Left ventricle myocardium inferior (tissue), 1 donor: ENCODE measurements at regions not wholly inside any gene's neighbourhood (a gene's known extent, or its start where the extent isn't known, plus 50 kb on each side); places are given as distances from the start of the nearest gene placed in this dataset.

Experiments
- DNase-seq: peaks from one replicate; pipeline ENCODE4 v3.0.0-alpha.2; 2020
- H3K27ac ChIP-seq: fragments of 200-600 bp; replicated peaks from 2 replicates; pipeline ENCODE4 v1.8.0; 2021
- H3K27me3 ChIP-seq: fragments of 200-600 bp; 2 replicates; pipeline ENCODE4 v1.8.0; 2021; ENCODE audit warnings: low read depth
- H3K36me3 ChIP-seq: fragments of 200-600 bp; 2 replicates; pipeline ENCODE4 v1.8.0; 2021
- H3K4me1 ChIP-seq: fragments of 200-600 bp; 2 replicates; pipeline ENCODE4 v1.8.0; 2021
- H3K4me3 ChIP-seq: fragments of 200-600 bp; 2 replicates; pipeline ENCODE4 v1.8.0; 2021; ENCODE audit warnings: mild to moderate bottlenecking, moderate library complexity
- H3K9me3 ChIP-seq: fragments of 200-600 bp; replicated peaks from 2 replicates; pipeline ENCODE4 v1.8.0; 2021
- intact Hi-C: fragments of 100-400 bp; cut with micrococcal nuclease; formaldehyde crosslinking; loops from one replicate; pipeline ENCODE4 v1.11.0; 2022
- TF ChIP-seq, protein P1 (sequence below): fragments of 200-600 bp; IDR thresholded peaks from 2 replicates; pipeline ENCODE4 v1.8.0; 2021; ENCODE audit warnings: antibody characterized with exemption, mild to moderate bottlenecking, borderline replicate concordance
- donor health status: DM: no; HTN: yes; CAD: no; lungs with severe emphysema.

DNA sequence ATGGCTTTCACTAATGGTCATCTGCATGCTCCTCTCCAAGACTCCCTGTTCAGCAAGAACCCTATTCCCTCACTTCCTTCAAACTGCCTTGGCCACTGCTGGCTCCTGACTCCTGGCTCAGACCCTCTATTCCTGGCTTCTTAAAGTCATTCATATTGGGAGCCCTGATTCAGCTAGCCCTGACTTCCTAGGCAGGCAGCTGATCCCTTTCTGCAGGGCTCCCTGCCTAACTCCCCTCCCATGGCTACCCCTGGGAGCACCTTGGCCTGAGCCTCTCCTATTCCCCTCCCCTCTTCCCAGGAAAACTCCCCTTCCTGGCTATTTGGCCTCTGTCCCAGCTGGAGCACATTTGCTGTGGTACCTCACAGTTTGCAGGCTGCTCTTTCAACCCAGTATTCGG, 154.9 kb upstream of the PJA1 start:
- TF ChIP-seq, protein P1, sequence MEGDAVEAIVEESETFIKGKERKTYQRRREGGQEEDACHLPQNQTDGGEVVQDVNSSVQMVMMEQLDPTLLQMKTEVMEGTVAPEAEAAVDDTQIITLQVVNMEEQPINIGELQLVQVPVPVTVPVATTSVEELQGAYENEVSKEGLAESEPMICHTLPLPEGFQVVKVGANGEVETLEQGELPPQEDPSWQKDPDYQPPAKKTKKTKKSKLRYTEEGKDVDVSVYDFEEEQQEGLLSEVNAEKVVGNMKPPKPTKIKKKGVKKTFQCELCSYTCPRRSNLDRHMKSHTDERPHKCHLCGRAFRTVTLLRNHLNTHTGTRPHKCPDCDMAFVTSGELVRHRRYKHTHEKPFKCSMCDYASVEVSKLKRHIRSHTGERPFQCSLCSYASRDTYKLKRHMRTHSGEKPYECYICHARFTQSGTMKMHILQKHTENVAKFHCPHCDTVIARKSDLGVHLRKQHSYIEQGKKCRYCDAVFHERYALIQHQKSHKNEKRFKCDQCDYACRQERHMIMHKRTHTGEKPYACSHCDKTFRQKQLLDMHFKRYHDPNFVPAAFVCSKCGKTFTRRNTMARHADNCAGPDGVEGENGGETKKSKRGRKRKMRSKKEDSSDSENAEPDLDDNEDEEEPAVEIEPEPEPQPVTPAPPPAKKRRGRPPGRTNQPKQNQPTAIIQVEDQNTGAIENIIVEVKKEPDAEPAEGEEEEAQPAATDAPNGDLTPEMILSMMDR, result no peak
- no peaks in the 10 kb centered on the region for H3K4me1 ChIP-seq
- H3K36me3 ChIP-seq, result no peaks in the 10 kb centered on the region
- DNase-seq, result no peak
- H3K27ac ChIP-seq, result no peak overlapping the region
- intact Hi-C loops, result no loop called here
- no peak overlapping the region for H3K4me3 ChIP-seq
- H3K27me3 ChIP-seq, result no peaks in the 10 kb centered on the region
- no peaks in the 10 kb centered on the region for H3K9me3 ChIP-seq

DNA sequence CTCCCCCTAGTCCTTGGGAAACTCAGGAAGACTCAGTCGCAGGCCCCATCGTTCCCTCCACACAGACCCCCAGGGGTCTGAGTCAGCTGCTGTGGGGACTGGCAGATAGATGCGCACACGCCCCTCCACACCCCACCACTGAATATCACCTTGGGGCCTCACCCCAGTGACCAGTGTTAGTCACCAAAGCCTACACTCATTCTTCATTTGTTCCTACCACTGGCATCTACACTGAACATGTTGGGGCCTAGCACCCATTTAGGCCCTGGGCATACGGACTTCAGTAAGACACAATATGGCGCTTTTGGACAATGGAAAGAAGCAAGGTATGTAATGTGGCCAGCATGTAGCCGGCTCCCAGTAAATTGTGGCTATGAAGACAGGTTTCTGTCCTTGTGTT, 154.1 kb upstream of the PJA1 start:
- Histone ChIP-seq H3K4me1 (no peaks in the 10 kb centered on the region), H3K9me3 (no peaks in the 10 kb centered on the region), H3K36me3 (no peaks in the 10 kb centered on the region), H3K27ac (no peak overlapping the region), H3K27me3 (no peaks in the 10 kb centered on the region), H3K4me3 (no peak overlapping the region)
- no peak for DNase-seq
- TF ChIP-seq, protein P1, result no peak
- intact Hi-C loops, result no loop called here

- DNase-seq, result no peak
- Histone ChIP-seq H3K9me3 (no peaks in the 10 kb centered on the region), H3K27me3 (no peaks in the 10 kb centered on the region), H3K36me3 (no peaks in the 10 kb centered on the region), H3K4me3 (no peak overlapping the region), H3K4me1 (no peaks in the 10 kb centered on the region), H3K27ac (no peak overlapping the region)
- TF ChIP-seq, protein P1, result no peak
- intact Hi-C loops, result no loop called here
These were observed 153.5 kb upstream of the PJA1 start for GRCh38 chrX:69318651-69319340.

- intact Hi-C loops, result no loop called here
- Histone ChIP-seq H3K27me3 (no peaks in the 10 kb centered on the region), H3K9me3 (no peaks in the 10 kb centered on the region), H3K4me1 (no peaks in the 10 kb centered on the region), H3K27ac (no peak overlapping the region), H3K4me3 (no peak overlapping the region), H3K36me3 (no peaks in the 10 kb centered on the region)
- TF ChIP-seq, protein P1, result no peak
- DNase-seq, result no peak
These were observed 152.5 kb upstream of the PJA1 start for GRCh38 chrX:69317721-69318120.

- Histone ChIP-seq H3K27me3 (no peaks in the 10 kb centered on the region), H3K9me3 (no peaks in the 10 kb centered on the region), H3K4me1 (no peaks in the 10 kb centered on the region), H3K36me3 (no peaks in the 10 kb centered on the region), H3K4me3 (no peak overlapping the region), H3K27ac (no peak overlapping the region)
- DNase-seq, result no peak
- intact Hi-C loops, result no loop called here
- TF ChIP-seq, protein P1, result no peak
These were observed 149.4 kb upstream of the PJA1 start for GRCh38 chrX:69314436-69315348.
